ENCODE measurements at regions not wholly inside any gene's neighbourhood (a gene's known extent, or its start where the extent isn't known, plus 50 kb on each side); places are given as distances from the start of the nearest gene placed in this dataset.

DNA sequence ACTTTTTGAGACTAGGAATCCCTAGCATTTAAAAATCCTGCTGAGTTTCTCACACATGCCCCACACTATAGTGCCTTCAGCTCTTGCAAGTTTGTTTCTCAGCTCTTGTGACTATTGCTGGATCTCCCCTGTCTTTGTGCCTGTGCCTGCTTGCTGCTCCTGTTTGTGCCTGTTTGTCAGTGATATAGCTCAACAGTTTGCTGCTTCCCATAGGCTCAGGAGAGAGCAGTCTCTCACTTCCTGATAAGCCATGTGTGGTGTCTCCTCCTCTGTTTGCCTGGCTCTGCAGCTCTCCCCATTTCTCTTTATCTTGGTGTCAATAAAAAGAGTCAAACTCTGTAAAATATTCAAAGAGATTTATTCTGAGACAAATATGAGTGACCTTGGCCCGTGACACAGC, 259.8 kb upstream of the CLNK start:
- no peak for DNase-seq
- intact Hi-C loops (cut with DNase I; ENCODE audit: low total_unique reads): no loop called here
- H3K27me3 ChIP-seq (replicated peaks in 1 of 7): no peaks in the 10 kb centered on the region
- no peak overlapping the region for H3K4me3 ChIP-seq
- H3K4me1 ChIP-seq: peaks cover 0 to 7% (median 0%) of the 10 kb centered on the region in 6 donors
- no peaks in the 10 kb centered on the region for H3K36me3 ChIP-seq
- WGBS, 5 donors: 53 to 82% (median 66%) methylated on average over 1 of the region's 1 CpG
- TF ChIP-seq POLR2AphosphoS5 (IDR thresholded peaks at IDR 0.05) (no peak), POLR2A (IDR thresholded peaks at IDR 0.05) (no peak)
- TF ChIP-seq, protein P1, sequence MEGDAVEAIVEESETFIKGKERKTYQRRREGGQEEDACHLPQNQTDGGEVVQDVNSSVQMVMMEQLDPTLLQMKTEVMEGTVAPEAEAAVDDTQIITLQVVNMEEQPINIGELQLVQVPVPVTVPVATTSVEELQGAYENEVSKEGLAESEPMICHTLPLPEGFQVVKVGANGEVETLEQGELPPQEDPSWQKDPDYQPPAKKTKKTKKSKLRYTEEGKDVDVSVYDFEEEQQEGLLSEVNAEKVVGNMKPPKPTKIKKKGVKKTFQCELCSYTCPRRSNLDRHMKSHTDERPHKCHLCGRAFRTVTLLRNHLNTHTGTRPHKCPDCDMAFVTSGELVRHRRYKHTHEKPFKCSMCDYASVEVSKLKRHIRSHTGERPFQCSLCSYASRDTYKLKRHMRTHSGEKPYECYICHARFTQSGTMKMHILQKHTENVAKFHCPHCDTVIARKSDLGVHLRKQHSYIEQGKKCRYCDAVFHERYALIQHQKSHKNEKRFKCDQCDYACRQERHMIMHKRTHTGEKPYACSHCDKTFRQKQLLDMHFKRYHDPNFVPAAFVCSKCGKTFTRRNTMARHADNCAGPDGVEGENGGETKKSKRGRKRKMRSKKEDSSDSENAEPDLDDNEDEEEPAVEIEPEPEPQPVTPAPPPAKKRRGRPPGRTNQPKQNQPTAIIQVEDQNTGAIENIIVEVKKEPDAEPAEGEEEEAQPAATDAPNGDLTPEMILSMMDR (IDR thresholded peaks at IDR 0.05 in 8 of 11, conservative IDR thresholded peaks at IDR 0.05 in 3 of 11): no peak
- H3K9me3 ChIP-seq: peaks cover 0 to 34% (median 23%) of the 10 kb centered on the region in 8 donors
- H3K27ac ChIP-seq: no peak overlapping the region

DNA sequence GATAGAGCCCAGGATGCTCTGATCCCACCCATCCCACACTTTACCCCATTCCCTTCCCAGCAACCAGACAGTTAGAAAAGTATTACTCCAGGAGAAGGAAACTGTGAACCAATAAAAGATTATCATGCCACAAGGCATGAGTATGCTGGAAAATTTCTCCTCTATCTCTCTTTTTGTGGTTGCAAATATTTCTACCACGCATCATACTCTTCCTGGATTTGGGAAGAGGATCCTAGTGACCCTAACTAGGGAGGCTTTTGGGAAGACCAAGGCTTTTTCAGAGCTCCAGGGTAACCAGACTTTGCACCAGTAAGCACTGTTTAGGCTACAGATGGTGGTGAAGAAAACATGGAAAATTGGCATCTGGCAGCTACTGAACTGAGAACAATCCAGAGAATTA, 257.6 kb upstream of the CLNK start:
- H3K9me3 ChIP-seq: peaks cover 0 to 33% (median 27%) of the 10 kb centered on the region in 8 donors
- H3K27me3 ChIP-seq (replicated peaks in 1 of 7): no peaks in the 10 kb centered on the region
- no peak overlapping the region for H3K27ac ChIP-seq
- H3K36me3 ChIP-seq: no peaks in the 10 kb centered on the region
- 79 to 100% (median 90%) methylated on average over 1 of the region's 1 CpG for WGBS, 5 donors
- DNase-seq: no peak
- TF ChIP-seq, protein P1 (IDR thresholded peaks at IDR 0.05 in 8 of 11, conservative IDR thresholded peaks at IDR 0.05 in 3 of 11): no peak
- TF ChIP-seq POLR2A (IDR thresholded peaks at IDR 0.05): no peak
- TF ChIP-seq POLR2AphosphoS5 (IDR thresholded peaks at IDR 0.05): no peak
- intact Hi-C loops (cut with DNase I; ENCODE audit: low total_unique reads): no loop called here
- H3K4me1 ChIP-seq: no peaks in the 10 kb centered on the region
- no peak overlapping the region for H3K4me3 ChIP-seq

DNA sequence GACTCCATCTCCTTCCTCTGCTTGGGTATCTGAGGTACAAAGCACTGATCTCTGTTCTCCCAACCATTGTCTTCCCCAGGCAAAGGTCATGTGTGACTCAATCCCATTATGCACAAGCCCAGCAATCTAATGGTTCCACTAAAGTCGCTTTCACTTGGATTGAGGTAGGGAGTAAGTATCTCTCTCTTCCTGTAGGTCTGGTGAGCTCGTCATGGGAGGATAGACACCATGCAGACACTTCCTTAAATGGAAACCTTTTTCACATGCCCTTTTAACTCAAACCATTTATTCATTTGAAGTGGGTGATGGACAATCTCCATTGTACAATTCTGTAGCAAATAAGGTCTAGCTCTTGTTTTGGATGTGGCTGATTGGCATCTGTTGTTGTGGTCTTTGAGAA, 245.2 kb upstream of the CLNK start:
- DNase-seq: no peak
- intact Hi-C loops (cut with DNase I; ENCODE audit: low total_unique reads): no loop called here
- no peaks in the 10 kb centered on the region for H3K9me3 ChIP-seq
- no peaks in the 10 kb centered on the region for H3K27me3 ChIP-seq (replicated peaks in 1 of 7)
- H3K27ac ChIP-seq: no peak overlapping the region
- H3K36me3 ChIP-seq: no peaks in the 10 kb centered on the region
- no peak overlapping the region for H3K4me3 ChIP-seq
- TF ChIP-seq, protein P1 (IDR thresholded peaks at IDR 0.05 in 8 of 11, conservative IDR thresholded peaks at IDR 0.05 in 3 of 11): no peak
- no peaks in the 10 kb centered on the region for H3K4me1 ChIP-seq
- 35 to 89% (median 71%) methylated on average over 2 of the region's 2 CpGs for WGBS, 5 donors

DNA sequence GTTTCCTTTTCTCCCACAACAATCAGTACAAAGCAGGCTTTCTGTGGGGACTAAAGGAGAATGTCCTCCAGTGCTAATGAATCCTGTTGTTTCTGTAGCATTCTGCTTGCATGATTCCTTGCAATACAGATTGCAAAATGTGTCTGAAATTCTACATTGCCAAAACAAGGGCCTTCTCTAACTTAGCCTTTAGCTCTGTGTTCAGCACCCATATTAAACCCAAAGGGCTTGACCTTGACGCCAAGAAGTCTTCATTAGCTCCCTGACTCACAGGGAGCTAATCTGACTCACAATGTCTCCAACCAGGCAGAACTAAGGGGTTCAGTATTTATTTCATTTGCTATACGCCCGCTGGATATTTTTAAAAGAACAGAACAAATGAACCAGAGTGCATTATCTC, 241.4 kb upstream of the CLNK start:
- DNase-seq: no peak
- Histone ChIP-seq H3K4me3 (no peak overlapping the region), H3K36me3 (no peaks in the 10 kb centered on the region), H3K27ac (no peak overlapping the region), H3K27me3 (replicated peaks in 1 of 7) (no peaks in the 10 kb centered on the region), H3K4me1 (no peaks in the 10 kb centered on the region), H3K9me3 (no peaks in the 10 kb centered on the region)
- intact Hi-C loops (cut with DNase I; ENCODE audit: low total_unique reads): no loop called here
- no peak for TF ChIP-seq POLR2A (IDR thresholded peaks at IDR 0.05)
- TF ChIP-seq, protein P1 (IDR thresholded peaks at IDR 0.05 in 8 of 11, conservative IDR thresholded peaks at IDR 0.05 in 3 of 11): no peak
- TF ChIP-seq POLR2AphosphoS5 (IDR thresholded peaks at IDR 0.05): no peak
- 60 to 99% (median 96%) methylated on average over 3 of the region's 3 CpGs for WGBS, 5 donors
